Small intestine (tissue), 7 donors: ENCODE measurements at regions not wholly inside any gene's neighbourhood (a gene's known extent, or its start where the extent isn't known, plus 50 kb on each side); places are given as distances from the start of the nearest gene placed in this dataset.

Experiments used
- DNase-seq, 2 donors: peaks; one replicate each; pipeline versions ENCODE4 v3.0.0 to v3.0.0-alpha.2; 2013
- FAIRE-seq: peaks from 2 replicates; lab custom pipeline; 2012; peaks lifted over from hg19 to GRCh38; lab: Jason Lieb, UNC
- H3K27ac ChIP-seq, 3 donors: one replicate each; pipeline ENCODE4 v1.5.1; 2013; ENCODE audit warnings: low read length in 2 of 3, mild to moderate bottlenecking in 2 of 3, control low read depth in 1 of 3, inconsistent platforms in 1 of 3, low read depth in 1 of 3, moderate library complexity in 1 of 3
- H3K27me3 ChIP-seq, 3 donors: one replicate each; pipeline ENCODE4 v1.6.1; 2013; ENCODE audit warnings: low read length in 3 of 3, inconsistent platforms in 1 of 3; ENCODE audit not compliant: control insufficient read depth in 3 of 3, insufficient read depth in 3 of 3
- H3K36me3 ChIP-seq, 3 donors: one replicate each; pipeline ENCODE4 v1.6.1; 2013; ENCODE audit warnings: low read length in 3 of 3, inconsistent platforms in 1 of 3, low read depth in 1 of 3, mild to moderate bottlenecking in 1 of 3, moderate library complexity in 1 of 3; ENCODE audit not compliant: control insufficient read depth in 3 of 3, insufficient read depth in 2 of 3
- H3K4me1 ChIP-seq, 3 donors: one replicate each; pipeline ENCODE4 v1.6.1; 2013; ENCODE audit warnings: low read length in 2 of 3, inconsistent platforms in 1 of 3, low read depth in 1 of 3, mild to moderate bottlenecking in 1 of 3, moderate library complexity in 1 of 3; ENCODE audit not compliant: control insufficient read depth in 3 of 3, insufficient read depth in 2 of 3
- H3K4me3 ChIP-seq, 3 donors: one replicate each; pipeline ENCODE4 v1.5.1; 2013; ENCODE audit warnings: low read length in 3 of 3, control low read depth in 1 of 3, inconsistent platforms in 1 of 3, low read depth in 1 of 3, mild to moderate bottlenecking in 1 of 3, moderate library complexity in 1 of 3
- H3K9me3 ChIP-seq, 2 donors: one replicate each; pipeline ENCODE4 v1.6.1; 2013; ENCODE audit warnings: low read depth in 1 of 2, low read length in 1 of 2; ENCODE audit not compliant: control insufficient read depth in 2 of 2, insufficient read depth in 1 of 2
- WGBS, 3 donors: extraction: QIAGEN DNeasy Blood & Tissue Kit; methylation state at CpG; one replicate each; pipeline ENCODE4 v1.1.7; 2013; 5-methylcytosine and 5-hydroxymethylcytosine counted together
- donor health status: healthy with polysubstance abuse.
- donor health status: control.
- donor health status: control.
- donor health status: Bipolar disorder and iron deficiency.
- donor health status: healthy.

- WGBS, 3 donors: 83 to 94% (median 84%) methylated on average over 1 of the region's 1 CpG
- no peaks in the 10 kb centered on the region for H3K4me1 ChIP-seq
- FAIRE-seq: no peak
Measured at GRCh38 chr12:73321319-73321718, 1049.1 kb downstream of the TRHDE start.

GRCh38 chr12:73321776-73322175, 1049.6 kb downstream of the TRHDE start:
- peaks cover 0 to 14% of the 10 kb centered on the region in 2 donors for H3K9me3 ChIP-seq
- DNase-seq: no peak

More at GRCh38 chr12:73321319-73321718, 1049.1 kb downstream of the TRHDE start:
- no peak for DNase-seq
- H3K9me3 ChIP-seq: peaks cover 0 to 14% of the 10 kb centered on the region in 2 donors
- no peaks in the 10 kb centered on the region for H3K36me3 ChIP-seq
- H3K27ac ChIP-seq: no peak overlapping the region
- no peaks in the 10 kb centered on the region for H3K27me3 ChIP-seq
- no peak overlapping the region for H3K4me3 ChIP-seq

GRCh38 chr12:73330584-73331351, 1058.6 kb downstream of the TRHDE start:
- Histone ChIP-seq H3K36me3 (no peaks in the 10 kb centered on the region), H3K27me3 (no peaks in the 10 kb centered on the region), H3K9me3 (no peaks in the 10 kb centered on the region), H3K4me1 (no peaks in the 10 kb centered on the region), H3K4me3 (no peak overlapping the region), H3K27ac (no peak overlapping the region)
- WGBS, 3 donors: 45 to 59% (median 49%) methylated on average over 2 of the region's 2 CpGs
- FAIRE-seq (no peak), DNase-seq (no peak)

More at GRCh38 chr12:73321776-73322175, 1049.6 kb downstream of the TRHDE start:
- Histone ChIP-seq H3K27me3 (no peaks in the 10 kb centered on the region), H3K4me1 (no peaks in the 10 kb centered on the region), H3K4me3 (no peak overlapping the region), H3K36me3 (no peaks in the 10 kb centered on the region), H3K27ac (no peak overlapping the region)
- FAIRE-seq: no peak
- WGBS, 3 donors: 84 to 90% (median 88%) methylated on average over 4 of the region's 4 CpGs

- no peaks in the 10 kb centered on the region for H3K9me3 ChIP-seq
- no peak overlapping the region for H3K27ac ChIP-seq
- no peak overlapping the region for H3K4me3 ChIP-seq
- H3K4me1 ChIP-seq: no peaks in the 10 kb centered on the region
- no peaks in the 10 kb centered on the region for H3K36me3 ChIP-seq
- DNase-seq (no peak), FAIRE-seq (no peak)
- WGBS, 3 donors: 51 to 69% (median 68%) methylated on average over 3 of the region's 3 CpGs
- no peaks in the 10 kb centered on the region for H3K27me3 ChIP-seq
Measured at GRCh38 chr12:73341559-73342247, 1069.5 kb downstream of the TRHDE start.

GRCh38 chr12:73342733-73343132, 1070.6 kb downstream of the TRHDE start:
- H3K27me3 ChIP-seq: no peaks in the 10 kb centered on the region

GRCh38 chr12:73352826-73353225, 1080.7 kb downstream of the TRHDE start:
- DNase-seq: no peak
- Histone ChIP-seq H3K27ac (no peak overlapping the region), H3K4me3 (no peak overlapping the region), H3K4me1 (no peaks in the 10 kb centered on the region), H3K9me3 (no peaks in the 10 kb centered on the region), H3K27me3 (no peaks in the 10 kb centered on the region), H3K36me3 (no peaks in the 10 kb centered on the region)
- WGBS, 3 donors: 71 to 95% (median 85%) methylated on average over 1 of the region's 1 CpG
- no peak for FAIRE-seq

More at GRCh38 chr12:73342733-73343132, 1070.6 kb downstream of the TRHDE start:
- Histone ChIP-seq H3K4me1 (no peaks in the 10 kb centered on the region), H3K9me3 (no peaks in the 10 kb centered on the region), H3K36me3 (no peaks in the 10 kb centered on the region), H3K4me3 (no peak overlapping the region), H3K27ac (no peak overlapping the region)
- 62 to 84% (median 66%) methylated on average over 3 of the region's 3 CpGs for WGBS, 3 donors
- no peak for FAIRE-seq
- no peak for DNase-seq

GRCh38 chr12:73361156-73361863, 1089.1 kb downstream of the TRHDE start:
- Histone ChIP-seq H3K9me3 (no peaks in the 10 kb centered on the region), H3K36me3 (no peaks in the 10 kb centered on the region), H3K4me1 (no peaks in the 10 kb centered on the region), H3K27me3 (no peaks in the 10 kb centered on the region), H3K27ac (no peak overlapping the region), H3K4me3 (no peak overlapping the region)
- FAIRE-seq (no peak), DNase-seq (no peak)

GRCh38 chr12:73361864-73362230, 1089.7 kb downstream of the TRHDE start:
- Histone ChIP-seq H3K4me1 (no peaks in the 10 kb centered on the region), H3K27me3 (no peaks in the 10 kb centered on the region), H3K36me3 (no peaks in the 10 kb centered on the region), H3K4me3 (no peak overlapping the region), H3K9me3 (no peaks in the 10 kb centered on the region), H3K27ac (no peak overlapping the region)
- no peak for DNase-seq
- FAIRE-seq: no peak
- WGBS, 3 donors: 68 to 71% (median 69%) methylated on average over 4 of the region's 4 CpGs
